GM12878 (cell line): ENCODE measurements at regions not wholly inside any gene's neighbourhood (a gene's known extent, or its start where the extent isn't known, plus 50 kb on each side); places are given as distances from the start of the nearest gene placed in this dataset.

Source experiments
- ATF3 ChIP-seq: IDR thresholded peaks from 2 replicates; pipeline ENCODE4 v1.6.1; 2011; ENCODE audit warnings: low read depth, mild to moderate bottlenecking, low read length, moderate library complexity, borderline replicate concordance; ENCODE audit errors: extremely low read depth
- CBX3 ChIP-seq: fragments of 200-600 bp; sonication (generic); IDR thresholded peaks from 2 replicates; pipeline ENCODE4 v1.6.1; 2016; ENCODE audit warnings: low read depth, borderline replicate concordance
- E2F8 ChIP-seq: fragments of 450-650 bp; IDR thresholded peaks from 2 replicates; pipeline ENCODE4 v1.6.1; 2018; ENCODE audit warnings: mild to moderate bottlenecking, low read depth, moderate library complexity; ENCODE audit not compliant: partially characterized antibody
- ELK1 ChIP-seq: IDR thresholded peaks from 2 replicates; pipeline ENCODE4 v1.6.1; 2012; ENCODE audit warnings: low read depth, low read length, improper control_type of control experiment
- HDAC6 ChIP-seq: fragments of 200-600 bp; sonication (generic); IDR thresholded peaks from one replicate; pipeline ENCODE4 v1.8.0; 2017; ENCODE audit warnings: antibody characterized with exemption; ENCODE audit not compliant: unreplicated experiment
- IRF3 ChIP-seq: fragments of 450-650 bp; IDR thresholded peaks from 2 replicates; pipeline ENCODE4 v1.6.1; 2014; ENCODE audit warnings: mild to moderate bottlenecking
- NBN ChIP-seq: fragments of 450-650 bp; IDR thresholded peaks from 2 replicates; pipeline ENCODE4 v1.6.1; 2016
- NR2C1 ChIP-seq: fragments of 450-650 bp; IDR thresholded peaks from 2 replicates; pipeline ENCODE4 v1.6.1; 2017; ENCODE audit warnings: antibody characterized with exemption, mild to moderate bottlenecking, moderate library complexity
- RB1 ChIP-seq: fragments of 450-650 bp; formaldehyde crosslinking; IDR thresholded peaks from 2 replicates; pipeline ENCODE4 v1.6.1; 2017; ENCODE audit warnings: mild to moderate bottlenecking, borderline replicate concordance
- RELB ChIP-seq: fragments of 450-650 bp; IDR thresholded peaks from 2 replicates; pipeline ENCODE4 v1.6.1; 2017; ENCODE audit warnings: low read depth, mild to moderate bottlenecking, moderate library complexity
- RFX5 ChIP-seq: IDR thresholded peaks from 2 replicates; pipeline ENCODE4 v1.6.1; 2011; ENCODE audit warnings: low read depth, low read length, improper control_type of control experiment
- STAT1 ChIP-seq: fragments of 450-650 bp; conservative IDR thresholded peaks from 2 replicates; pipeline ENCODE4 v1.6.1; 2014; ENCODE audit warnings: antibody characterized with exemption, mild to moderate bottlenecking
- STAT3 ChIP-seq: IDR thresholded peaks from 2 replicates; pipeline ENCODE4 v1.6.1; 2011; ENCODE audit warnings: low read depth, low read length, improper control_type of control experiment
- WRNIP1 ChIP-seq: IDR thresholded peaks from 2 replicates; pipeline ENCODE4 v1.6.1; 2011; ENCODE audit warnings: low read depth, low read length, improper control_type of control experiment, borderline replicate concordance
- YY1 ChIP-seq: IDR thresholded peaks from 2 replicates; pipeline ENCODE4 v1.6.1; 2011; ENCODE audit warnings: low read depth, mild to moderate bottlenecking, low read length
- ZNF24 ChIP-seq: fragments of 450-650 bp; IDR thresholded peaks from 2 replicates; pipeline ENCODE4 v1.6.1; 2017; ENCODE audit warnings: antibody characterized with exemption, mild to moderate bottlenecking
- ZNF622 ChIP-seq: fragments of 450-650 bp; IDR thresholded peaks from 2 replicates; pipeline ENCODE4 v1.6.1; 2017; ENCODE audit warnings: mild to moderate bottlenecking, inconsistent platforms
- TF ChIP-seq, protein P1 (sequence below): fragments of 450-650 bp; IDR thresholded peaks from 2 replicates; pipeline ENCODE4 v1.6.1; 2017; ENCODE audit warnings: borderline replicate concordance
- TF ChIP-seq, protein P2 (sequence below): fragments of 450-650 bp; IDR thresholded peaks from 2 replicates; pipeline ENCODE4 v1.6.1; 2017; ENCODE audit warnings: antibody characterized with exemption, mild to moderate bottlenecking, moderate library complexity

DNA sequence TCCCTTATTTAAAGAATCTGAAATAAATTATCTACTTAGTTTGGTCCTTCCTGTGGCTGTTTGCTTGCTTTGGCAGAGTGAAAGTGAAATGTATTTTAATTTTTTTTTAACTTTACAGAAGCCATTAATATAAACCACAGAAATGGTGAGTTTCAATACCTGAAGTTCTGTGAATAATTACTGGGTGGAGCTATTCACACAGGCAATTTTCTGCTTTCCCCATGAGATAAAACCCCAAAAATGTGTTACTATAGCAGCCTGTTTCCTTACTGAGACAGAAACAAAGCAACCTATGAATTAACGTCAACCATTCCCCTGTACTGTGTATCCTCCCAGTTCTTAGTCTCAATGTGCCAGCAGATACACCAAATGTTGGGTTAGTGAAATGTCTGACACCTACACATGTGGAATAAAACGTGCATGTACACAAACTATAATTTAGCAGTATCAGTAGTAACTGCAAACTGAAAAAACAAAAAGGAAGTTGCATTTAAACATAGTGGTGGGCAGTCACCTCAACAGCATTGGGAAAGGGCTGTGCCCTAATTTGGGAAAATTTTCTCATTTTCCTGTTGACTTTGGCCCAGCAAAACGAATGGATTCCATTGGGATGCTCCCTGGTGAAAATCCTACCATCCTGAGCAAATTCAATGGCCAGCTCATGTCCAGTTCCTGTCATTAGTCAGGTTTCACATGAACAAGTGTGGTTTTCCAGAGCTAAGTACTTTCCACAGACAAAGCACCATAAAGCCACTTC is 73.1 kb upstream of the RMDN2 start (continued):
- TF ChIP-seq, protein P1, sequence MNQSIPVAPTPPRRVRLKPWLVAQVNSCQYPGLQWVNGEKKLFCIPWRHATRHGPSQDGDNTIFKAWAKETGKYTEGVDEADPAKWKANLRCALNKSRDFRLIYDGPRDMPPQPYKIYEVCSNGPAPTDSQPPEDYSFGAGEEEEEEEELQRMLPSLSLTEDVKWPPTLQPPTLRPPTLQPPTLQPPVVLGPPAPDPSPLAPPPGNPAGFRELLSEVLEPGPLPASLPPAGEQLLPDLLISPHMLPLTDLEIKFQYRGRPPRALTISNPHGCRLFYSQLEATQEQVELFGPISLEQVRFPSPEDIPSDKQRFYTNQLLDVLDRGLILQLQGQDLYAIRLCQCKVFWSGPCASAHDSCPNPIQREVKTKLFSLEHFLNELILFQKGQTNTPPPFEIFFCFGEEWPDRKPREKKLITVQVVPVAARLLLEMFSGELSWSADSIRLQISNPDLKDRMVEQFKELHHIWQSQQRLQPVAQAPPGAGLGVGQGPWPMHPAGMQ: no peak
- TF ChIP-seq ATF3 (no peak), YY1 (no peak), RFX5 (peak; percentile 27; the same call in 1 of the 2 replicates), ZNF622 (no peak), E2F8 (no peak), ZNF24 (peak; percentile 72), HDAC6 (no peak), STAT3 (no peak), CBX3 (no peak), RB1 (0 out of 2 replicates have a peak, but pooled peaks have one; percentile 9), NR2C1 (no peak), NBN (peak; percentile 64; the same call in 1 of the 2 replicates), ELK1 (no peak; the same call in 1 of the 2 replicates), STAT1 (no peak), IRF3 (no peak), WRNIP1 (no peak), RELB (peak; percentile 91)
- TF ChIP-seq, protein P2, sequence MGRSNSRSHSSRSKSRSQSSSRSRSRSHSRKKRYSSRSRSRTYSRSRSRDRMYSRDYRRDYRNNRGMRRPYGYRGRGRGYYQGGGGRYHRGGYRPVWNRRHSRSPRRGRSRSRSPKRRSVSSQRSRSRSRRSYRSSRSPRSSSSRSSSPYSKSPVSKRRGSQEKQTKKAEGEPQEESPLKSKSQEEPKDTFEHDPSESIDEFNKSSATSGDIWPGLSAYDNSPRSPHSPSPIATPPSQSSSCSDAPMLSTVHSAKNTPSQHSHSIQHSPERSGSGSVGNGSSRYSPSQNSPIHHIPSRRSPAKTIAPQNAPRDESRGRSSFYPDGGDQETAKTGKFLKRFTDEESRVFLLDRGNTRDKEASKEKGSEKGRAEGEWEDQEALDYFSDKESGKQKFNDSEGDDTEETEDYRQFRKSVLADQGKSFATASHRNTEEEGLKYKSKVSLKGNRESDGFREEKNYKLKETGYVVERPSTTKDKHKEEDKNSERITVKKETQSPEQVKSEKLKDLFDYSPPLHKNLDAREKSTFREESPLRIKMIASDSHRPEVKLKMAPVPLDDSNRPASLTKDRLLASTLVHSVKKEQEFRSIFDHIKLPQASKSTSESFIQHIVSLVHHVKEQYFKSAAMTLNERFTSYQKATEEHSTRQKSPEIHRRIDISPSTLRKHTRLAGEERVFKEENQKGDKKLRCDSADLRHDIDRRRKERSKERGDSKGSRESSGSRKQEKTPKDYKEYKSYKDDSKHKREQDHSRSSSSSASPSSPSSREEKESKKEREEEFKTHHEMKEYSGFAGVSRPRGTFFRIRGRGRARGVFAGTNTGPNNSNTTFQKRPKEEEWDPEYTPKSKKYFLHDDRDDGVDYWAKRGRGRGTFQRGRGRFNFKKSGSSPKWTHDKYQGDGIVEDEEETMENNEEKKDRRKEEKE: no peak
